Glutamatergic neuron (in vitro differentiated cells): ENCODE measurements at regions not wholly inside any gene's neighbourhood (a gene's known extent, or its start where the extent isn't known, plus 50 kb on each side); places are given as distances from the start of the nearest gene placed in this dataset.

Experiments used
- DNase-seq: peaks from one replicate; pipeline ENCODE4 v3.0.0; 2022
- H3K27ac Mint-ChIP-seq: one replicate; pipeline ENCODE4 v1.8.0; 2020; ENCODE audit warnings: mild to moderate bottlenecking, mixed read lengths, inconsistent platforms; ENCODE audit not compliant: unreplicated experiment
- H3K27me3 Mint-ChIP-seq: one replicate; pipeline ENCODE4 v1.8.0; 2020; ENCODE audit warnings: mild to moderate bottlenecking, moderate library complexity, mixed read lengths, inconsistent platforms; ENCODE audit not compliant: unreplicated experiment
- H3K36me3 Mint-ChIP-seq: one replicate; pipeline ENCODE4 v1.8.0; 2020; ENCODE audit warnings: mild to moderate bottlenecking, mixed read lengths, inconsistent platforms; ENCODE audit not compliant: unreplicated experiment
- H3K4me1 Mint-ChIP-seq: one replicate; pipeline ENCODE4 v1.8.0; 2020; ENCODE audit warnings: mild to moderate bottlenecking, low read depth, mixed read lengths, inconsistent platforms; ENCODE audit not compliant: unreplicated experiment
- H3K4me3 Mint-ChIP-seq: one replicate; pipeline ENCODE4 v1.8.0; 2020; ENCODE audit warnings: mild to moderate bottlenecking, mixed read lengths, inconsistent platforms; ENCODE audit not compliant: unreplicated experiment
- H3K9me3 Mint-ChIP-seq: one replicate; pipeline ENCODE4 v1.8.0; 2020; ENCODE audit warnings: mild to moderate bottlenecking, moderate library complexity, mixed read lengths, inconsistent platforms; ENCODE audit not compliant: unreplicated experiment
- TF ChIP-seq, protein P1 (sequence below): fragments of 200-600 bp; sonication (generic); IDR thresholded peaks from one replicate; pipeline ENCODE4 v1.5.0; 2021; ENCODE audit not compliant: partially characterized antibody, unreplicated experiment

- no peak overlapping the region for H3K4me3 Mint-ChIP-seq
- H3K36me3 Mint-ChIP-seq = peaks cover 5% of the 10 kb centered on the region
These were observed 278.5 kb upstream of the RASGRP1 start for GRCh38 chr15:38843051-38843501.

GRCh38 chr15:38843736-38844590, 279.3 kb upstream of the RASGRP1 start:
- H3K27me3 Mint-ChIP-seq = peaks cover 2% of the 10 kb centered on the region
- H3K9me3 Mint-ChIP-seq = no peaks in the 10 kb centered on the region
- H3K36me3 Mint-ChIP-seq = peaks cover 4% of the 10 kb centered on the region
- peaks cover 1% of the 10 kb centered on the region for H3K4me1 Mint-ChIP-seq
- no peak overlapping the region for H3K27ac Mint-ChIP-seq
- no peak overlapping the region for H3K4me3 Mint-ChIP-seq
- no peak for DNase-seq
- TF ChIP-seq, protein P1, sequence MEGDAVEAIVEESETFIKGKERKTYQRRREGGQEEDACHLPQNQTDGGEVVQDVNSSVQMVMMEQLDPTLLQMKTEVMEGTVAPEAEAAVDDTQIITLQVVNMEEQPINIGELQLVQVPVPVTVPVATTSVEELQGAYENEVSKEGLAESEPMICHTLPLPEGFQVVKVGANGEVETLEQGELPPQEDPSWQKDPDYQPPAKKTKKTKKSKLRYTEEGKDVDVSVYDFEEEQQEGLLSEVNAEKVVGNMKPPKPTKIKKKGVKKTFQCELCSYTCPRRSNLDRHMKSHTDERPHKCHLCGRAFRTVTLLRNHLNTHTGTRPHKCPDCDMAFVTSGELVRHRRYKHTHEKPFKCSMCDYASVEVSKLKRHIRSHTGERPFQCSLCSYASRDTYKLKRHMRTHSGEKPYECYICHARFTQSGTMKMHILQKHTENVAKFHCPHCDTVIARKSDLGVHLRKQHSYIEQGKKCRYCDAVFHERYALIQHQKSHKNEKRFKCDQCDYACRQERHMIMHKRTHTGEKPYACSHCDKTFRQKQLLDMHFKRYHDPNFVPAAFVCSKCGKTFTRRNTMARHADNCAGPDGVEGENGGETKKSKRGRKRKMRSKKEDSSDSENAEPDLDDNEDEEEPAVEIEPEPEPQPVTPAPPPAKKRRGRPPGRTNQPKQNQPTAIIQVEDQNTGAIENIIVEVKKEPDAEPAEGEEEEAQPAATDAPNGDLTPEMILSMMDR = no peak

More at GRCh38 chr15:38843051-38843501, 278.5 kb upstream of the RASGRP1 start:
- TF ChIP-seq, protein P1 = no peak
- Mint-ChIP-seq H3K27ac (no peak overlapping the region), H3K9me3 (no peaks in the 10 kb centered on the region), H3K27me3 (peaks cover 2% of the 10 kb centered on the region), H3K4me1 (peaks cover 1% of the 10 kb centered on the region)
- DNase-seq = no peak

DNA sequence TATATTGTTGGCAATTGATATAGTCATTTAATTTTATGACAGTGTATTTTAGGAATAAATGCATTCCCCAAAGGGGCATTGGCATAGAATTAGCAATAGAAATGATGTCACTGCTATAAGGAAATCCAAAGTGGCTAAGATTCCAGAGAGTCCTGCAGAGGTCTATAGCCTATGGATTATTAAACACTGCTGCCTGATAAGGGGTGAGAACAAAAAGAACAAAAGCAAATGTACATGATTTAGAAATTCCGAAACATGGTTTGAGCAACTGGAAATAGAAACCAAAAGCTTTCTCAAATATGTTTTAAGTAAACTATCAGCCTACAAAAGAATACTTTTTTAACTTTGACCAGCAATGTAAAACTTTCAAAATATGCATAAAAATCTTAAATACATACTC, 280.1 kb upstream of the RASGRP1 start:
- no peaks in the 10 kb centered on the region for H3K9me3 Mint-ChIP-seq

GRCh38 chr15:38846346-38846745, 281.7 kb upstream of the RASGRP1 start:
- TF ChIP-seq, protein P1 = no peak
- Mint-ChIP-seq H3K27ac (no peak overlapping the region), H3K4me3 (no peak overlapping the region), H3K4me1 (peaks cover 1% of the 10 kb centered on the region), H3K27me3 (peaks cover 6% of the 10 kb centered on the region), H3K9me3 (no peaks in the 10 kb centered on the region), H3K36me3 (no peaks in the 10 kb centered on the region)
- DNase-seq = no peak

More for the DNA sequence above, 280.1 kb upstream of the RASGRP1 start:
- H3K27me3 Mint-ChIP-seq = peaks cover 5% of the 10 kb centered on the region
- H3K36me3 Mint-ChIP-seq = peaks cover 4% of the 10 kb centered on the region
- no peak overlapping the region for H3K27ac Mint-ChIP-seq
- TF ChIP-seq, protein P1 = no peak
- no peak overlapping the region for H3K4me3 Mint-ChIP-seq
- H3K4me1 Mint-ChIP-seq = peaks cover 1% of the 10 kb centered on the region
- no peak for DNase-seq

- Mint-ChIP-seq H3K4me1 (peaks cover 1% of the 10 kb centered on the region), H3K27ac (no peak overlapping the region), H3K4me3 (no peak overlapping the region), H3K9me3 (no peaks in the 10 kb centered on the region), H3K27me3 (peaks cover 6% of the 10 kb centered on the region), H3K36me3 (no peaks in the 10 kb centered on the region)
- TF ChIP-seq, protein P1 = no peak
- DNase-seq = no peak
These were observed 283.1 kb upstream of the RASGRP1 start for GRCh38 chr15:38847666-38848065.
